GM23338 (cell line): ENCODE measurements at regions not wholly inside any gene's neighbourhood (a gene's known extent, or its start where the extent isn't known, plus 50 kb on each side); places are given as distances from the start of the nearest gene placed in this dataset.

ENCODE experiments used
- ATAC-seq: fragments of 200-7000 bp; cut with Tn5 transposase; 3 replicates; pipeline ENCODE4 v1.9.1; 2020
- DNase-seq: peaks from one replicate; pipeline ENCODE4 v3.0.0-alpha.2; 2015; ENCODE audit warnings: low spot score
- H2AFZ ChIP-seq: fragments of 200-600 bp; sonication (generic); 2 replicates; pipeline ENCODE4 v1.8.0; 2016; ENCODE audit warnings: antibody characterized with exemption, mild to moderate bottlenecking, moderate library complexity
- H3F3A ChIP-seq: fragments of 200-600 bp; sonication (generic); replicated peaks from 2 replicates; pipeline ENCODE4 v1.8.0; 2017; ENCODE audit warnings: antibody characterized with exemption, mixed run types, low read depth
- H3K27ac ChIP-seq: fragments of 200-600 bp; sonication (generic); 2 replicates; pipeline ENCODE4 v1.6.1; 2016; ENCODE audit warnings: low read depth
- H3K27me3 ChIP-seq: fragments of 200-600 bp; sonication (generic); 2 replicates; pipeline ENCODE4 v1.8.0; 2016; ENCODE audit warnings: mild to moderate bottlenecking, mixed run types, moderate library complexity; ENCODE audit not compliant: insufficient read depth
- H3K36me3 ChIP-seq: fragments of 200-600 bp; sonication (generic); 2 replicates; pipeline ENCODE4 v1.8.0; 2016; ENCODE audit warnings: mild to moderate bottlenecking; ENCODE audit not compliant: insufficient read depth
- H3K4me1 ChIP-seq: fragments of 200-600 bp; sonication (generic); 2 replicates; pipeline ENCODE4 v1.8.0; 2016; ENCODE audit warnings: mild to moderate bottlenecking, moderate library complexity; ENCODE audit not compliant: insufficient read depth
- H3K4me2 ChIP-seq: fragments of 200-600 bp; sonication (generic); 2 replicates; pipeline ENCODE4 v1.7.1; 2017; ENCODE audit warnings: mixed run types
- H3K4me3 ChIP-seq: fragments of 200-600 bp; sonication (generic); 2 replicates; pipeline ENCODE4 v1.6.1; 2016; ENCODE audit warnings: mixed run types
- H3K79me2 ChIP-seq: fragments of 200-600 bp; sonication (generic); replicated peaks from 2 replicates; pipeline ENCODE4 v1.8.0; 2017; ENCODE audit warnings: mild to moderate bottlenecking; ENCODE audit not compliant: insufficient read depth
- H3K9me2 ChIP-seq: fragments of 200-600 bp; sonication (generic); 2 replicates; pipeline ENCODE4 v1.8.0; 2017; ENCODE audit not compliant: insufficient read depth
- H4K20me1 ChIP-seq: fragments of 200-600 bp; sonication (generic); replicated peaks from 2 replicates; pipeline ENCODE4 v1.8.0; 2017; ENCODE audit warnings: mild to moderate bottlenecking; ENCODE audit not compliant: insufficient read depth
- H3K27ac Mint-ChIP-seq: 2 replicates; pipeline ENCODE4 v1.8.0; 2020; ENCODE audit warnings: inconsistent platforms, mild to moderate bottlenecking, moderate library complexity, mixed read lengths
- H3K27me3 Mint-ChIP-seq: 3 replicates; pipeline ENCODE4 v1.8.0; 2022; ENCODE audit warnings: low read depth, mild to moderate bottlenecking, moderate library complexity, mixed read lengths, inconsistent platforms; ENCODE audit not compliant: insufficient read depth, poor library complexity
- H3K36me3 Mint-ChIP-seq: 3 replicates; pipeline ENCODE4 v1.8.0; 2021; ENCODE audit warnings: low read depth, mild to moderate bottlenecking, inconsistent platforms, moderate library complexity, mixed read lengths
- H3K4me1 Mint-ChIP-seq: 3 replicates; pipeline ENCODE4 v1.8.0; 2020; ENCODE audit warnings: mild to moderate bottlenecking, inconsistent platforms, mixed read lengths
- H3K4me3 Mint-ChIP-seq: 3 replicates; pipeline ENCODE4 v1.8.0; 2021; ENCODE audit warnings: moderate library complexity, mild to moderate bottlenecking, inconsistent platforms, mixed read lengths
- H3K9me3 Mint-ChIP-seq: 3 replicates; pipeline ENCODE4 v1.8.0; 2020; ENCODE audit warnings: moderate library complexity, mild to moderate bottlenecking, inconsistent platforms, mixed read lengths
- EZH2 ChIP-seq: fragments of 200-600 bp; sonication (generic); IDR thresholded peaks from one replicate; pipeline ENCODE4 v1.8.0; 2017; ENCODE audit warnings: antibody characterized with exemption, mild to moderate bottlenecking, low read depth; ENCODE audit not compliant: unreplicated experiment
- EZH2phosphoT487 ChIP-seq: fragments of 200-600 bp; sonication (generic); IDR thresholded peaks from one replicate; pipeline ENCODE4 v1.8.1; 2018; ENCODE audit warnings: antibody characterized with exemption; ENCODE audit not compliant: unreplicated experiment
- JUNB ChIP-seq: IDR thresholded peaks from one replicate; pipeline ENCODE4 v1.6.1; 2016; ENCODE audit warnings: antibody characterized with exemption; ENCODE audit not compliant: unreplicated experiment
- NANOG ChIP-seq: IDR thresholded peaks from 2 replicates; pipeline ENCODE4 v1.6.1; 2016; ENCODE audit warnings: antibody characterized with exemption, borderline replicate concordance
- POLR2AphosphoS5 ChIP-seq: IDR thresholded peaks from 2 replicates; pipeline ENCODE4 v1.6.1; 2016; ENCODE audit warnings: antibody characterized with exemption, low read depth
- STAT1 ChIP-seq: IDR thresholded peaks from one replicate; pipeline ENCODE4 v1.6.1; 2016; ENCODE audit warnings: antibody characterized with exemption; ENCODE audit not compliant: unreplicated experiment
- TF ChIP-seq, protein P1 (sequence below), 2 experiments: fragments of 200-600 bp in 1 of 2; sonication (generic) in 1 of 2; conservative IDR thresholded peaks; 2 replicates each; pipeline versions ENCODE4 v1.5.1 to v1.6.1; 2016 to 2017; ENCODE audit warnings: antibody characterized with exemption in 2 of 2, low read depth in 2 of 2, mild to moderate bottlenecking in 2 of 2, moderate library complexity in 1 of 2
- TF ChIP-seq, protein P2 (sequence below): IDR thresholded peaks from 2 replicates; pipeline ENCODE4 v1.6.1; 2016; ENCODE audit warnings: antibody characterized with exemption

DNA sequence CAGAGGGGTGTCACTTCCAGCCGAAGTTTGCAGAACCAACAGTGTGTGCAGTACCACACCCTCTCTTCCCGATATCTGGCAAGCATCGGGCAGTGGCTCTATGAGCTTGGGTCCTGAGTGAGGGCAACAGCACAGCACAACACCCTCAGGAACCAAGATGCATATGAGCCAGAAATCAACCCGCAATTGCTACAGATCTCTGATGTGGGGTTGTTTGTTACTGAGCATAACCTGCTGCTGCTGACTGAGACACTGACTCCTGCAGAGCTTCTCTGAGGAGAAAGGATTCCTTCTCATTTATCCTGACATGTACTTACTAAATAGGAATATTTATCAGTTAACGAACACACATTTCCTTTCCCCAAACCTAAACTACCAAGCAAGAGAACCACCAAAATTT, 218.3 kb downstream of the RBFOX3 start:
- no peak for DNase-seq
- no peaks in the 10 kb centered on the region for H3K4me1 ChIP-seq
- peaks cover 27% of the 10 kb centered on the region for H3K27me3 Mint-ChIP-seq
- peaks cover 17% of the 10 kb centered on the region for H3K4me1 Mint-ChIP-seq
- no peak for ATAC-seq
- TF ChIP-seq, protein P1, sequence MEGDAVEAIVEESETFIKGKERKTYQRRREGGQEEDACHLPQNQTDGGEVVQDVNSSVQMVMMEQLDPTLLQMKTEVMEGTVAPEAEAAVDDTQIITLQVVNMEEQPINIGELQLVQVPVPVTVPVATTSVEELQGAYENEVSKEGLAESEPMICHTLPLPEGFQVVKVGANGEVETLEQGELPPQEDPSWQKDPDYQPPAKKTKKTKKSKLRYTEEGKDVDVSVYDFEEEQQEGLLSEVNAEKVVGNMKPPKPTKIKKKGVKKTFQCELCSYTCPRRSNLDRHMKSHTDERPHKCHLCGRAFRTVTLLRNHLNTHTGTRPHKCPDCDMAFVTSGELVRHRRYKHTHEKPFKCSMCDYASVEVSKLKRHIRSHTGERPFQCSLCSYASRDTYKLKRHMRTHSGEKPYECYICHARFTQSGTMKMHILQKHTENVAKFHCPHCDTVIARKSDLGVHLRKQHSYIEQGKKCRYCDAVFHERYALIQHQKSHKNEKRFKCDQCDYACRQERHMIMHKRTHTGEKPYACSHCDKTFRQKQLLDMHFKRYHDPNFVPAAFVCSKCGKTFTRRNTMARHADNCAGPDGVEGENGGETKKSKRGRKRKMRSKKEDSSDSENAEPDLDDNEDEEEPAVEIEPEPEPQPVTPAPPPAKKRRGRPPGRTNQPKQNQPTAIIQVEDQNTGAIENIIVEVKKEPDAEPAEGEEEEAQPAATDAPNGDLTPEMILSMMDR (conservative IDR thresholded peaks at IDR 0.05; ENCODE audit: low read depth in 2 of 2) = no peak
- TF ChIP-seq POLR2AphosphoS5 (no peak), EZH2 (no peak), NANOG (no peak), JUNB (no peak), EZH2phosphoT487 (no peak), STAT1 (no peak)
- TF ChIP-seq, protein P2, sequence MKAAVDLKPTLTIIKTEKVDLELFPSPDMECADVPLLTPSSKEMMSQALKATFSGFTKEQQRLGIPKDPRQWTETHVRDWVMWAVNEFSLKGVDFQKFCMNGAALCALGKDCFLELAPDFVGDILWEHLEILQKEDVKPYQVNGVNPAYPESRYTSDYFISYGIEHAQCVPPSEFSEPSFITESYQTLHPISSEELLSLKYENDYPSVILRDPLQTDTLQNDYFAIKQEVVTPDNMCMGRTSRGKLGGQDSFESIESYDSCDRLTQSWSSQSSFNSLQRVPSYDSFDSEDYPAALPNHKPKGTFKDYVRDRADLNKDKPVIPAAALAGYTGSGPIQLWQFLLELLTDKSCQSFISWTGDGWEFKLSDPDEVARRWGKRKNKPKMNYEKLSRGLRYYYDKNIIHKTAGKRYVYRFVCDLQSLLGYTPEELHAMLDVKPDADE = no peak
- no peak overlapping the region for H3K4me3 Mint-ChIP-seq
- H3K27ac ChIP-seq = no peak overlapping the region
- H3K27ac Mint-ChIP-seq = no peak overlapping the region
- H3K79me2 ChIP-seq = no peaks in the 10 kb centered on the region
- H2AFZ ChIP-seq = no peak overlapping the region
- H3K4me3 ChIP-seq = no peak overlapping the region
- H3K36me3 Mint-ChIP-seq = no peaks in the 10 kb centered on the region
- H3K9me2 ChIP-seq = no peaks in the 10 kb centered on the region
- no peaks in the 10 kb centered on the region for H3K36me3 ChIP-seq
- no peaks in the 10 kb centered on the region for H3F3A ChIP-seq
- H3K27me3 ChIP-seq = 0 out of 2 replicates have a peak, but pooled peaks cover 11% of the 10 kb centered on the region
- H3K4me2 ChIP-seq = no peak overlapping the region
- no peaks in the 10 kb centered on the region; the same call in 2 of the 3 replicates for H3K9me3 Mint-ChIP-seq
- no peaks in the 10 kb centered on the region for H4K20me1 ChIP-seq

DNA sequence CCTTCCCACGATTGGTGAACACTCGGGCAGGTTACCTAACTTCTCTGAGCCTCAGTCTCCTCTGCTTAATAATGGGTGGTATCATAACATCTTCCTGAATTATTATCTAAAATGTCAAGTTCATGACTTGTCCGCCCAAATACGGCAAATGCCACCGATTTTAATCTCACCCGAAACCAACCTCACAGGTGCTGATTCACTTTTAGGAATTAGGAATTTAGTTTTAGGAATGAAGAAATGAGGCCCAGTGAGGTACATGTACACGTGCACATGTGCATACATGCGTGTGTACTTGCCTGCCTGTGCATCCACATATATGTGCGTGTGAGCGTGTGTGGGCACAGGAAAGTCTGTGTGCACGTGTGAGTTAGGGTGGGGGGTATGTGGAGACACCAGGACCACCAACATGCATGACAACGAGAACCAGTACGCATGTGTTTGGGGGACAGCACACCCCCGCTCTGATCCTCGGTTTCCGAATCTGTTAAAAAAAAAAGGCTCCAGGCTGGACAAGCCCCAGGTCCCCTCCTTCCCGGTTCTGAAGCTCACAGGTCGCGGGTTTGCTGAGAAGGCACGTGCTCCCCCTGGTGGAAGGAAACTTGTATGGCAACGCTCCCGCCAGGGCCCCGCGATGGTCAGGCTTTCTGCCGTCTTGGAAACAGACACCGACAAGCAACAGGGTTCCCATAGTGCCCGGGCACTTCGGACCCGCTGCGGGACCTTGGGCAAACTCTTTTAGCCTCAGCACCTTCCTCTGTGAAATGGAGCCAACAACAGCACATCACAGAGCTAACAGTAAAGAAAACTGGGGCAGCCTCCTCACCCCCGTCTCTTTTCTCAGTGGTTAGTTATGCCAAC, 219.2 kb downstream of the RBFOX3 start:
- H3K4me2 ChIP-seq = no peak overlapping the region
- H3K4me3 Mint-ChIP-seq = no peak overlapping the region
- 0 out of 2 replicates have a peak, but pooled peaks cover 11% of the 10 kb centered on the region for H3K27me3 ChIP-seq
- H3K4me1 ChIP-seq = no peaks in the 10 kb centered on the region
- no peaks in the 10 kb centered on the region for H4K20me1 ChIP-seq
- no peaks in the 10 kb centered on the region for H3K9me2 ChIP-seq
- H3F3A ChIP-seq = no peaks in the 10 kb centered on the region
- no peak for TF ChIP-seq STAT1
- TF ChIP-seq NANOG = no peak
- TF ChIP-seq, protein P1 (conservative IDR thresholded peaks at IDR 0.05; ENCODE audit: low read depth in 2 of 2) = peak; percentile 81 to 93
- peaks cover 27% of the 10 kb centered on the region for H3K27me3 Mint-ChIP-seq
- no peak overlapping the region for H3K27ac ChIP-seq
- H3K36me3 ChIP-seq = no peaks in the 10 kb centered on the region
- no peaks in the 10 kb centered on the region for H3K36me3 Mint-ChIP-seq
- H2AFZ ChIP-seq = peak overlapping the region; percentile 63; the same call in 1 of the 2 replicates
- ATAC-seq = peak; percentile 63
- H3K79me2 ChIP-seq = no peaks in the 10 kb centered on the region
- DNase-seq = peak; percentile 91
- no peaks in the 10 kb centered on the region; the same call in 2 of the 3 replicates for H3K9me3 Mint-ChIP-seq
- peaks cover 17% of the 10 kb centered on the region for H3K4me1 Mint-ChIP-seq
- no peak overlapping the region for H3K27ac Mint-ChIP-seq
- no peak overlapping the region for H3K4me3 ChIP-seq
